ENCODE measurements at regions not wholly inside any gene's neighbourhood (a gene's known extent, or its start where the extent isn't known, plus 50 kb on each side); places are given as distances from the start of the nearest gene placed in this dataset.

- H3K9me3 ChIP-seq (ENCODE audit: insufficient read depth, low read length), result no peaks in the 10 kb centered on the region
- H3K36me3 ChIP-seq (ENCODE audit: insufficient read depth, insufficient read length, low read length), result no peaks in the 10 kb centered on the region
- no peak overlapping the region for H3K4me3 ChIP-seq (ENCODE audit: insufficient read length, low read depth)
- DNase-seq (ENCODE audit: low read depth, low spot score), result no peak
- H3K27me3 ChIP-seq (ENCODE audit: insufficient read depth, insufficient read length), result no peaks in the 10 kb centered on the region
- no peak overlapping the region for H3K9ac ChIP-seq (ENCODE audit: insufficient read length, low read depth)
- TF ChIP-seq SUZ12 (IDR thresholded peaks at IDR 0.05; ENCODE audit: extremely low read depth, insufficient read depth, insufficient read length), result no peak
- TF ChIP-seq ZNF274 (IDR thresholded peaks at IDR 0.05; ENCODE audit: low read depth, low read length), result no peak
- no peak for TF ChIP-seq YY1 (IDR thresholded peaks at IDR 0.05; ENCODE audit: insufficient read depth, insufficient read length)
- peaks cover 6% of the 10 kb centered on the region for H3K4me1 ChIP-seq (ENCODE audit: insufficient read depth, insufficient read length)
Observed at GRCh38 chr20:48483334-48484066, 344.3 kb downstream of the PREX1 start.

GRCh38 chr20:48482790-48483189 lies 345.0 kb downstream of the PREX1 start:
- no peaks in the 10 kb centered on the region for H3K36me3 ChIP-seq (ENCODE audit: insufficient read depth, insufficient read length, low read length)
- TF ChIP-seq ZNF274 (IDR thresholded peaks at IDR 0.05; ENCODE audit: low read depth, low read length), result no peak
- no peak for TF ChIP-seq YY1 (IDR thresholded peaks at IDR 0.05; ENCODE audit: insufficient read depth, insufficient read length)
- TF ChIP-seq SUZ12 (IDR thresholded peaks at IDR 0.05; ENCODE audit: extremely low read depth, insufficient read depth, insufficient read length), result no peak
- H3K9ac ChIP-seq (ENCODE audit: insufficient read length, low read depth), result no peak overlapping the region
- peaks cover 6% of the 10 kb centered on the region for H3K4me1 ChIP-seq (ENCODE audit: insufficient read depth, insufficient read length)
- no peaks in the 10 kb centered on the region for H3K27me3 ChIP-seq (ENCODE audit: insufficient read depth, insufficient read length)
- DNase-seq (ENCODE audit: low read depth, low spot score), result no peak
- H3K9me3 ChIP-seq (ENCODE audit: insufficient read depth, low read length), result no peaks in the 10 kb centered on the region
- H3K4me3 ChIP-seq (ENCODE audit: insufficient read length, low read depth), result no peak overlapping the region

DNA sequence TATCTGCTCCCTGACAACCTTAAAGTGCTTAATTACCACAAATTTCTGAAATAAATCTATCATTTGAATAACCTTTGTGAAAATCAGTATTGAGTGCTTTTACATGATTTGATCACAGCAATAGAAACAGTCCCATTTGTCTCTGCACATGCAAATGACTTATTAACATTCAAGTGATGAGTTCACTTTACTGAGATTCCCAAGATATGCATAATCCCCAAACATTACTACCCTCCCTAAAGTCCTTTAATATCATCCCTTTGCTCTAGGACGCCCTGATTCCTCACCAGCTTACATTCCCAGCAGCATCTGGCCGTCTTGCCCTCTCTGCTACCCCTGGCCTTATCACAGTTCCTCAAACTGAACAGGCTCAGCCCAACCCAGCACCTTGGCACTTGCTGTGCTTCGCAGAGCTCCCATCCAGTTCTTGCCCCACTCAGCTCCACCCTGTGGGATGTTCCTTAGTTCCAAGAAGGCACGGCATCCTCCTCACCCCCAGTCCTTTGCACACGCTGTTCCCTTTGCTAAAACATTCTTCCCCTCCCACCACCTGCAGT lies 347.5 kb downstream of the PREX1 start:
- H3K9me3 ChIP-seq (ENCODE audit: insufficient read depth, low read length), result no peaks in the 10 kb centered on the region
- H3K4me1 ChIP-seq (ENCODE audit: insufficient read depth, insufficient read length), result peaks cover 2% of the 10 kb centered on the region
- TF ChIP-seq ZNF274 (IDR thresholded peaks at IDR 0.05; ENCODE audit: low read depth, low read length) (no peak), YY1 (IDR thresholded peaks at IDR 0.05; ENCODE audit: insufficient read depth, insufficient read length) (no peak), SUZ12 (IDR thresholded peaks at IDR 0.05; ENCODE audit: extremely low read depth, insufficient read depth, insufficient read length) (no peak)
- H3K9ac ChIP-seq (ENCODE audit: insufficient read length, low read depth), result no peak overlapping the region
- H3K27me3 ChIP-seq (ENCODE audit: insufficient read depth, insufficient read length), result no peaks in the 10 kb centered on the region
- H3K4me3 ChIP-seq (ENCODE audit: insufficient read length, low read depth), result no peak overlapping the region
- no peak for DNase-seq (ENCODE audit: low read depth, low spot score)
- H3K36me3 ChIP-seq (ENCODE audit: insufficient read depth, insufficient read length, low read length), result no peaks in the 10 kb centered on the region

DNA sequence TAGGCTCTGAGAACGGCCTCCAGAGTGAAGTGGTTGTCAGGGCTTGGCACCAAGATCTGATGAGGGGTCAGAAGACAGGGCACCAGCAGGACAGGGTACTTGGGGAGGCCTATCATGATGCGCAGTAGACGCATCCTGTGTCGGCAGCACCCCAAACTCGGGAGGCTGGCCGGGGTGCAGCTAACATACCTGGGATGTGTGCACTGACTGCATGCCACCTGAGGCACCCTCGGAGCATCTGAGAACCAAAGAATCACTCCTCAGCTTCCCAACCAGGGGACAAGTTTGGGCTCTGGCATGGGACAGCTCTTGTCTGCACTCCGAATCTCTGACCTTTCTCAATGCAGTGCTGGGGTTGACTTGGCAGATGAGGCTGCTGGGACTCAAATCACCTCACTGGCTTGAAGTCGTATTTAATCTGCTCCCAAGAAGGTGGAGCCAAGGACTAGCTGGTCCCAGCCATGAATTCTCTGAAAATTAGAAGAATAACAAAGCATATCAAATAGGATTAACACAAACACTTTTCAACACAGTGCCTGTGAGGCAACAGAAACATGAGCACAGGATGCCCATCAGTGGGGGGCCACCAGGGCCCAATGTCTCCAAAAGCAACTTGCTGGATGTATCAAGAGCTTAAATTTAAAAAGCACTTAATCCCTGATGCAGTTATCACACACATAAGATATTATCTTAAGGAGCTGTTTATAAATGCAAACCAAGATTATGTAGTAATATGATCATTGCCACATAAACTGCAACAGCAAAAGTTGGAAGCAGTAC lies 348.8 kb downstream of the PREX1 start:
- no peak for DNase-seq (ENCODE audit: low read depth, low spot score)
- Histone ChIP-seq H3K27me3 (ENCODE audit: insufficient read depth, insufficient read length) (no peaks in the 10 kb centered on the region), H3K4me3 (ENCODE audit: insufficient read length, low read depth) (no peak overlapping the region), H3K4me1 (ENCODE audit: insufficient read depth, insufficient read length) (peaks cover 2% of the 10 kb centered on the region), H3K9ac (ENCODE audit: insufficient read length, low read depth) (no peak overlapping the region), H3K9me3 (ENCODE audit: insufficient read depth, low read length) (no peaks in the 10 kb centered on the region), H3K36me3 (ENCODE audit: insufficient read depth, insufficient read length, low read length) (no peaks in the 10 kb centered on the region)
- TF ChIP-seq SUZ12 (IDR thresholded peaks at IDR 0.05; ENCODE audit: extremely low read depth, insufficient read depth, insufficient read length) (no peak), ZNF274 (IDR thresholded peaks at IDR 0.05; ENCODE audit: low read depth, low read length) (no peak), YY1 (IDR thresholded peaks at IDR 0.05; ENCODE audit: insufficient read depth, insufficient read length) (no peak)

DNA sequence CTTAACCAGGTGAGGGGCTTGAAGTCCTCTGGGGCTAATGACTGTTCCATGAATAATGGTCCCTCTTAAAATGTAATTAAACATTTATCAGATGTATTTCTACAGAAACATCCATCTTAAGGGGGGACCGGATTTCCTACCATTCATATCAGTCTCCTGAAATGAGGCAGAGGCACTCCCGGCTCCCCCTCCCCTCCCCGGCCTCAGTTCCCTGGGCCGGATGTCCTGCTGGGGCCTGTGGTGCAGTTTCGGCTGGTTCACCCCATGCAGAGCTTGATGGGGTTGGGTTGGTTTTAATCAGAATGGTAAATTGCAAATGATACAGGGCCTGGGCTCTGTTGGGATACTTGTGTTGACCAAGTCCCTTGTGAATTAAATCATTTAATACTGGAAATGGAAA lies 349.4 kb downstream of the PREX1 start:
- Histone ChIP-seq H3K9me3 (ENCODE audit: insufficient read depth, low read length) (no peaks in the 10 kb centered on the region), H3K36me3 (ENCODE audit: insufficient read depth, insufficient read length, low read length) (no peaks in the 10 kb centered on the region), H3K4me3 (ENCODE audit: insufficient read length, low read depth) (no peak overlapping the region), H3K27me3 (ENCODE audit: insufficient read depth, insufficient read length) (no peaks in the 10 kb centered on the region), H3K9ac (ENCODE audit: insufficient read length, low read depth) (no peak overlapping the region), H3K4me1 (ENCODE audit: insufficient read depth, insufficient read length) (no peaks in the 10 kb centered on the region)
- no peak for TF ChIP-seq SUZ12 (IDR thresholded peaks at IDR 0.05; ENCODE audit: extremely low read depth, insufficient read depth, insufficient read length)
- TF ChIP-seq ZNF274 (IDR thresholded peaks at IDR 0.05; ENCODE audit: low read depth, low read length), result no peak
- TF ChIP-seq YY1 (IDR thresholded peaks at IDR 0.05; ENCODE audit: insufficient read depth, insufficient read length), result no peak
- DNase-seq (ENCODE audit: low read depth, low spot score), result no peak

- H3K27me3 ChIP-seq (ENCODE audit: insufficient read depth, insufficient read length), result no peaks in the 10 kb centered on the region
- TF ChIP-seq SUZ12 (IDR thresholded peaks at IDR 0.05; ENCODE audit: extremely low read depth, insufficient read depth, insufficient read length) (no peak), ZNF274 (IDR thresholded peaks at IDR 0.05; ENCODE audit: low read depth, low read length) (no peak), YY1 (IDR thresholded peaks at IDR 0.05; ENCODE audit: insufficient read depth, insufficient read length) (no peak)
- H3K36me3 ChIP-seq (ENCODE audit: insufficient read depth, insufficient read length, low read length), result no peaks in the 10 kb centered on the region
- no peak for DNase-seq (ENCODE audit: low read depth, low spot score)
- no peak overlapping the region for H3K4me3 ChIP-seq (ENCODE audit: insufficient read length, low read depth)
- H3K9me3 ChIP-seq (ENCODE audit: insufficient read depth, low read length), result no peaks in the 10 kb centered on the region
- H3K4me1 ChIP-seq (ENCODE audit: insufficient read depth, insufficient read length), result no peaks in the 10 kb centered on the region
- H3K9ac ChIP-seq (ENCODE audit: insufficient read length, low read depth), result no peak overlapping the region
Observed at GRCh38 chr20:48476854-48477253, 350.9 kb downstream of the PREX1 start.

GRCh38 chr20:48474022-48474421 lies 353.8 kb downstream of the PREX1 start:
- no peaks in the 10 kb centered on the region for H3K27me3 ChIP-seq (ENCODE audit: insufficient read depth, insufficient read length)
- no peak for TF ChIP-seq ZNF274 (IDR thresholded peaks at IDR 0.05; ENCODE audit: low read depth, low read length)
- no peak for TF ChIP-seq YY1 (IDR thresholded peaks at IDR 0.05; ENCODE audit: insufficient read depth, insufficient read length)
- no peak for TF ChIP-seq SUZ12 (IDR thresholded peaks at IDR 0.05; ENCODE audit: extremely low read depth, insufficient read depth, insufficient read length)
- no peak overlapping the region for H3K4me3 ChIP-seq (ENCODE audit: insufficient read length, low read depth)
- H3K36me3 ChIP-seq (ENCODE audit: insufficient read depth, insufficient read length, low read length), result no peaks in the 10 kb centered on the region
- H3K4me1 ChIP-seq (ENCODE audit: insufficient read depth, insufficient read length), result no peaks in the 10 kb centered on the region
- H3K9ac ChIP-seq (ENCODE audit: insufficient read length, low read depth), result no peak overlapping the region
- no peak for DNase-seq (ENCODE audit: low read depth, low spot score)
- no peaks in the 10 kb centered on the region for H3K9me3 ChIP-seq (ENCODE audit: insufficient read depth, low read length)
